Erythroblast (primary cell): ENCODE measurements at regions not wholly inside any gene's neighbourhood (a gene's known extent, or its start where the extent isn't known, plus 50 kb on each side); places are given as distances from the start of the nearest gene placed in this dataset.

Experiments used
- GATA1 ChIP-seq: IDR thresholded peaks from 2 replicates; pipeline ENCODE4 v1.6.1; 2011; ENCODE audit warnings: low read depth, mild to moderate bottlenecking, control low read depth, low read length, moderate library complexity
- POLR2A ChIP-seq: IDR thresholded peaks from 2 replicates; pipeline ENCODE4 v1.6.1; 2011; ENCODE audit warnings: mild to moderate bottlenecking, low read length

DNA sequence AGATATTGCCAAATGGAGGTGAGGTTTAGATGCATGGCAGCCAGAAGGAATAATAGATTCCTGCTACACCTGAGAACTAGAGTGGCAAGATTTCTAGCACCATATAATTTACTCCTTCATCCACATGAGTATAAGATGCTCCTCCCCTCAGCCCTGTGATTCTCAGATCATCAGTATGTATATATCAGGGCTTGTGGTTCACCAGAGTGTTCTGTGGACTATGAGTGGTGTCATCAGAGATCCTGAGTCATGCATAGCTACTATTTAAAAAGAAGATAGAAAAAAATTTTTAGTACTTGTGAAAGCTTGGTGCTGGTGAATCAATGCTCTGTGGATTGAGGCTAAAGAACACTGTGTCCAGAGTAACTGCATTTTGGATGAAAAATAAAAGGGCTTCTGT lies 285.9 kb downstream of the BMP4 start:
- no peak for TF ChIP-seq GATA1
- no peak for TF ChIP-seq POLR2A
